ENCODE measurements at regions not wholly inside any gene's neighbourhood (a gene's known extent, or its start where the extent isn't known, plus 50 kb on each side); places are given as distances from the start of the nearest gene placed in this dataset.

DNA sequence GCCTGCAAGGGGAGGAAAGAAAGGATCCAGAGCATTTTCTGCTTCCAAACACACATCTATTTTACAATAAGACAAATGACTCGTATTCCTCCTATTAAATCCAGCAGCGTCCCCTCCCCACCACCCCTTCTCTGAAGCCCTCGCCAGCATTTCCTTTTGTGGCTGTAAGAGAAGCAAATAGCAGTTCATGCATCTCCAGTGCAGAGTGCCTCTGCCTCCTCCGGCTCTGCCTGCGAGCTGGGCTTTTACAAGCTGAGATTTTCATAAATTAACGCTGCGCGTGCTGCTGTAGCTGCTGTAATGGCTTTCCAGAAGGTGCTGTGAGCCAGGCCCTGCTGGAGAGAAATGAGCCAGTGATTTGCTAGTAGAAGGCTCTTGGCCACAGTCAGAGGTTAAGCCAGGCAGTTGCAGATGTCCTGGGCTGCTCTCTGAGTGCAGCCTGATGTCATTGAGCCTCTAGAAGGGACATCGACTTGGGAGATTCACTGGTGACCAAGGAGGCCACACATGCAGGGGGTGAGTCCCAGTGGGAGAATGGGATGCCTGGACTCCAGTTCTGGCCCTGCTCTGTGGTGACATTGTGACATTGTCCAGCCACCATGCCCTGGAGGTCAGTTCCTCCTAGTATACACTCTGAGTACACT, 134.5 kb upstream of the NAV2 start:
- peak; percentile 48 for DNase-seq
- peaks cover 61% of the 10 kb centered on the region for H3K4me1 ChIP-seq
- no peaks in the 10 kb centered on the region for H3K27me3 ChIP-seq (ENCODE audit: low read depth)
- H3K9me3 ChIP-seq (replicated peaks) = no peaks in the 10 kb centered on the region
- TF ChIP-seq, protein P1, sequence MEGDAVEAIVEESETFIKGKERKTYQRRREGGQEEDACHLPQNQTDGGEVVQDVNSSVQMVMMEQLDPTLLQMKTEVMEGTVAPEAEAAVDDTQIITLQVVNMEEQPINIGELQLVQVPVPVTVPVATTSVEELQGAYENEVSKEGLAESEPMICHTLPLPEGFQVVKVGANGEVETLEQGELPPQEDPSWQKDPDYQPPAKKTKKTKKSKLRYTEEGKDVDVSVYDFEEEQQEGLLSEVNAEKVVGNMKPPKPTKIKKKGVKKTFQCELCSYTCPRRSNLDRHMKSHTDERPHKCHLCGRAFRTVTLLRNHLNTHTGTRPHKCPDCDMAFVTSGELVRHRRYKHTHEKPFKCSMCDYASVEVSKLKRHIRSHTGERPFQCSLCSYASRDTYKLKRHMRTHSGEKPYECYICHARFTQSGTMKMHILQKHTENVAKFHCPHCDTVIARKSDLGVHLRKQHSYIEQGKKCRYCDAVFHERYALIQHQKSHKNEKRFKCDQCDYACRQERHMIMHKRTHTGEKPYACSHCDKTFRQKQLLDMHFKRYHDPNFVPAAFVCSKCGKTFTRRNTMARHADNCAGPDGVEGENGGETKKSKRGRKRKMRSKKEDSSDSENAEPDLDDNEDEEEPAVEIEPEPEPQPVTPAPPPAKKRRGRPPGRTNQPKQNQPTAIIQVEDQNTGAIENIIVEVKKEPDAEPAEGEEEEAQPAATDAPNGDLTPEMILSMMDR (IDR thresholded peaks at IDR 0.05; ENCODE audit: borderline replicate concordance) = peak; percentile 30
- peak overlapping the region; percentile 38 for H3K4me3 ChIP-seq
- peak overlapping the region; percentile 93 for H3K27ac ChIP-seq (replicated peaks)
- intact Hi-C loops (cut with micrococcal nuclease) = no loop called here
- H3K36me3 ChIP-seq = no peaks in the 10 kb centered on the region

DNA sequence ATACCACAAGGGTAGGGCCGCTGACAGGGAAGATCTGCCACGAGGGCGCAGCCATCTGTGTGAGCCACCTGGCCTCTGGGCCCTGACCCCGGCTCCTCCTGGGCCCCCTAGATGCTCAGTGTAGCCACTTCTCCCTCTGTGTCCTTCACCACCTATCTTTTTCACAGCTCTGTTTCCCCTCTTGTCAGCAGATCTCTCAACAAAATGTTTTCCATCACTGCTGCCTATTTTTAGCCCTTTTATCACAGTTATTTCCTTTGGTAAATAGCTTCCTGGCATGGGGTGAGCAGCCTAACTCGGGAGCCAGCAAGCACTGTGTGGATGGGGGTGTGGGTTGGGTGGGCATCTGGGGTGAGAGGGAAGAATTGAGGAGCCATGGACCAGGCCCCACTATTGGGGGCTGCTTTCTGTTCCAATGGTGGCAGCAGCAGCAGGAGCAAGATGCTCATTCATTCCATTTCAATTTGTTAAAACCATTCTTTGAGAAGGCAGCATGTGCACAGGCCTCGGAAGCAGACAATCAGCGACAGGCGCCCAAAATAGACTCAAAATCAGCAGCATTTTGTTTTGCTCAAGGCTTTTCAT, 135.2 kb upstream of the NAV2 start:
- peak; percentile 32 for DNase-seq
- no peaks in the 10 kb centered on the region for H3K9me3 ChIP-seq (replicated peaks)
- H3K27ac ChIP-seq (replicated peaks) = peak overlapping the region; percentile 93
- TF ChIP-seq, protein P1 (IDR thresholded peaks at IDR 0.05; ENCODE audit: borderline replicate concordance) = no peak
- peak overlapping the region; percentile 38 for H3K4me3 ChIP-seq
- peaks cover 64% of the 10 kb centered on the region for H3K4me1 ChIP-seq
- H3K36me3 ChIP-seq = no peaks in the 10 kb centered on the region
- H3K27me3 ChIP-seq (ENCODE audit: low read depth) = no peaks in the 10 kb centered on the region
- intact Hi-C loops (cut with micrococcal nuclease) = no loop called here

DNA sequence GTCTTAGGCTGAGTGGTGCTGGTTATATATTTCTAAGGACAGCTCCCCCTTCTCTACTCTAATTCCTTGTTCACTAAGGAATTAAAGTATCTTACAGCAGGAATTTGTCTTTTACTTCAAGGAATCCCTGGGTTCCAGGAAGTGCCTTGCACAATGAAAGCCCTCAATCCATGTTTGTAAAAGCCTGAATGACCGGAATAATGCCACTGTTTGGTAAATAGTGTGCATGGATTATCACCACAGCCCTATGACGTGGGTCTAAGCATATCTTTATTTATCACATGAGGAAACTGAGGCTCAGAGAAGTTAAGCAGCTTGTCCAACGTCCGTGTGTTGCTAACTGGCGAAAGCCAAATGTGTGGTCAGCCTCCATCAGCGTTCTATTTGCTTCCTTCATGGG, 135.7 kb upstream of the NAV2 start:
- no peak for DNase-seq
- intact Hi-C loops (cut with micrococcal nuclease) = no loop called here
- Histone ChIP-seq H3K9me3 (replicated peaks) (no peaks in the 10 kb centered on the region), H3K4me1 (peaks cover 64% of the 10 kb centered on the region), H3K36me3 (no peaks in the 10 kb centered on the region), H3K27me3 (ENCODE audit: low read depth) (no peaks in the 10 kb centered on the region), H3K4me3 (no peak overlapping the region), H3K27ac (replicated peaks) (peak overlapping the region; percentile 93)
- TF ChIP-seq, protein P1 (IDR thresholded peaks at IDR 0.05; ENCODE audit: borderline replicate concordance) = no peak

DNA sequence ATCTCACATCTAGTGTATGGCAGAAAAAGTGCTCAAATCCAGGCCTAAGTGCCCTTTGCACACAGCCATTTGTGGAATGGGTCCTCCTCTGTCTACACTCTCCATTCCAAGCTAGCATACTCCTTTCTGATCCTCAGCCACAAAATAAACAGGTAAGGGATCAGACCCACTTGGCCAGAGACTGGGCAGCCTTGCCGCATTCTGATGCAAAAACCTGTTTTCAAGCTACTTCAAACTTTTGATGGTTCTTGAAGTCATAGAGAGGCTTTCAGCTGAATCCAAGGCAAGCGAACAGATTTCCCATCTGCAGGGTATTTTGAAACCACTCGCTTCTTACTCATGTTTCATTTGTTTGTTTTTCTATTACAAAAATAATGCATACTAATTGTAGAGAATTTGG, 136.6 kb upstream of the NAV2 start:
- intact Hi-C loops (cut with micrococcal nuclease) = no loop called here
- H3K4me1 ChIP-seq = peaks cover 64% of the 10 kb centered on the region

DNA sequence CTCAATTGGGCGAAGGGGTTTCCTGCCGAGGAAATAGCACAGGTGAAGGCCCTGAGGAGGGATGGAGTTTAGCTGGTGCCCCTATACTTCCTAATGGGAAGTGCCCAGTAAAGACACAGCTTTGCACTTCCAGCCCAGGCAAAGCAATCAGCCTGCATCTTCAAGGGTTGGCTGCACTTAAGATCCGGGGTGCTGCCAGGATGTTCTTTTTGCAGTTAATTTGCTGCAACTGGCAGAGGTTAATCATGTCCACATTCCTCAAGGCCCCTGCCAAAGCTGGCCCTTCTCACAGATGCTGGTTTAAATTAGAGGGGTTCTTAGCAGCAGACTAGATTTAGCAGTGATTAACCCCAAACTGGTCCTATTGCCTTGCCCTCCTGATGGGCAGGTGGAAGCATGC, 137.7 kb upstream of the NAV2 start:
- Histone ChIP-seq H3K4me1 (peaks cover 64% of the 10 kb centered on the region), H3K27ac (replicated peaks) (no peak overlapping the region), H3K9me3 (replicated peaks) (no peaks in the 10 kb centered on the region), H3K4me3 (no peak overlapping the region), H3K36me3 (no peaks in the 10 kb centered on the region), H3K27me3 (ENCODE audit: low read depth) (no peaks in the 10 kb centered on the region)
- DNase-seq = no peak
- intact Hi-C loops (cut with micrococcal nuclease) = no loop called here
- TF ChIP-seq, protein P1 (IDR thresholded peaks at IDR 0.05; ENCODE audit: borderline replicate concordance) = no peak

More for the DNA sequence above, 136.6 kb upstream of the NAV2 start:
- TF ChIP-seq, protein P1 (IDR thresholded peaks at IDR 0.05; ENCODE audit: borderline replicate concordance) = no peak
- Histone ChIP-seq H3K36me3 (no peaks in the 10 kb centered on the region), H3K27ac (replicated peaks) (no peak overlapping the region), H3K27me3 (ENCODE audit: low read depth) (no peaks in the 10 kb centered on the region), H3K9me3 (replicated peaks) (no peaks in the 10 kb centered on the region), H3K4me3 (no peak overlapping the region)
- DNase-seq = no peak
